ENCODE measurements at regions not wholly inside any gene's neighbourhood (a gene's known extent, or its start where the extent isn't known, plus 50 kb on each side); places are given as distances from the start of the nearest gene placed in this dataset.
A peak's percentile ranks its signal among the peaks of the same experiment; 100 is the strongest.
"Not testable (repeated sequence)": the region's sequence is repeated elsewhere in the genome, so short reads cannot be mapped to it uniquely, and the experiment has no call there.

- H3K27ac ChIP-seq = no peak overlapping the region
- intact Hi-C loops (cut with DNase I) = no loop called here
- no peak for ATAC-seq
Observed at GRCh38 chr5:68024426-68024825, 191.1 kb upstream of the PIK3R1 start.

GRCh38 chr5:68021916-68022315 is 193.6 kb upstream of the PIK3R1 start:
- WGBS, 2 donors = 93 to 94% methylated on average over 4 of the region's 4 CpGs
- no peak for ATAC-seq
- Histone ChIP-seq H3K27me3 (no peaks in the 10 kb centered on the region), H3K4me1 (peaks cover 0 to 19% (median 8%) of the 10 kb centered on the region in 9 donors), H3K9me3 (peaks cover 0 to 8% (median 0%) of the 10 kb centered on the region in 11 donors), H3K4me3 (no peak overlapping the region), H3K36me3 (no peaks in the 10 kb centered on the region), H3K27ac (no peak overlapping the region)
- DNase-seq = no peak
- TF ChIP-seq CTCF (IDR thresholded peaks at IDR 0.05) = no peak
- intact Hi-C loops (cut with DNase I) = no loop called here

More at GRCh38 chr5:68024426-68024825, 191.1 kb upstream of the PIK3R1 start:
- TF ChIP-seq CTCF (IDR thresholded peaks at IDR 0.05) = no peak
- Histone ChIP-seq H3K27me3 (no peaks in the 10 kb centered on the region), H3K4me3 (no peak overlapping the region), H3K4me1 (peaks cover 4 to 38% (median 20%) of the 10 kb centered on the region in 9 donors), H3K9me3 (peaks cover 0 to 5% (median 0%) of the 10 kb centered on the region in 11 donors), H3K36me3 (no peaks in the 10 kb centered on the region)
- no peak for DNase-seq

GRCh38 chr5:68021227-68021626 is 194.3 kb upstream of the PIK3R1 start:
- DNase-seq (no peak), ATAC-seq (peak in 1 of 8 donors; percentile 62)
- 60 to 66% methylated on average over 2 of the region's 2 CpGs for WGBS, 2 donors
- intact Hi-C loops (cut with DNase I) = no loop called here
- H3K36me3 ChIP-seq = no peaks in the 10 kb centered on the region
- peaks cover 0 to 8% (median 0%) of the 10 kb centered on the region in 11 donors for H3K9me3 ChIP-seq
- H3K4me1 ChIP-seq = peaks cover 0 to 15% (median 5%) of the 10 kb centered on the region in 9 donors
- H3K27me3 ChIP-seq = no peaks in the 10 kb centered on the region
- no peak for TF ChIP-seq CTCF (IDR thresholded peaks at IDR 0.05)
- H3K4me3 ChIP-seq = no peak overlapping the region
- no peak overlapping the region for H3K27ac ChIP-seq

GRCh38 chr5:68020461-68020969 is 195.0 kb upstream of the PIK3R1 start:
- 81 to 85% methylated on average over 34 to 36 of the region's 41 CpGs for WGBS, 2 donors
- H3K27me3 ChIP-seq; ATAC-seq; H3K36me3 ChIP-seq; intact Hi-C loops (cut with DNase I); DNase-seq; H3K9me3 ChIP-seq; H3K4me3 ChIP-seq; H3K27ac ChIP-seq: not testable (repeated sequence)
- H3K4me1 ChIP-seq = peaks cover 0 to 15% (median 5%) of the 10 kb centered on the region in 9 donors

Measured in heart right ventricle (tissue), 16 donors.